Activated CD4-positive, alpha-beta T cell treated with anti-CD3 and anti-CD28 coated beads for 48 hours (primary cell): ENCODE measurements at regions not wholly inside any gene's neighbourhood (a gene's known extent, or its start where the extent isn't known, plus 50 kb on each side); places are given as distances from the start of the nearest gene placed in this dataset.

Source experiments
- DNase-seq: peaks from one replicate; pipeline ENCODE4 v3.0.0-alpha.2; 2020

GRCh38 chr7:21167942-21168341 lies 259.9 kb upstream of the SP4 start:
- DNase-seq, result no peak

- no peak for DNase-seq
These were observed 258.0 kb upstream of the SP4 start for GRCh38 chr7:21169667-21170580.

DNA sequence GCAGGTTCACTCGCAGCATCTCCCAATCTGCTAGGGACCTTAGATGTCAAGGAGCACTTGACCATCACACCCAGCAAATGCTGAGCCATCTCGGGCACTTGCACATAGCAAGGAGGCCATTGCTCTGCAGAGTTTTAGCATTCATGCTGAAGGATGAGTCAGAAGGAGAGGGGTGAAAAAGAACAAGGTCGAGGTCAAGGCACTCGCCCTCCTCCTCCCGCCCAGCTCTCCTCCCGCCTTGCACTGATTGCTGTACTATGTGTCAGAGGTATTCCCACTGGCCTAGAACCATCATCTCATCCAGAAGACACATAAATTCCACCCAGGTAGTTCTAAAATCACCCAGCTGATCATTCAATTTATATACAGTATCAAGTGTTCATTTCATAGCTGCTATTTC lies 255.1 kb upstream of the SP4 start:
- no peak for DNase-seq

GRCh38 chr7:21173436-21173835 lies 254.4 kb upstream of the SP4 start:
- no peak for DNase-seq

DNA sequence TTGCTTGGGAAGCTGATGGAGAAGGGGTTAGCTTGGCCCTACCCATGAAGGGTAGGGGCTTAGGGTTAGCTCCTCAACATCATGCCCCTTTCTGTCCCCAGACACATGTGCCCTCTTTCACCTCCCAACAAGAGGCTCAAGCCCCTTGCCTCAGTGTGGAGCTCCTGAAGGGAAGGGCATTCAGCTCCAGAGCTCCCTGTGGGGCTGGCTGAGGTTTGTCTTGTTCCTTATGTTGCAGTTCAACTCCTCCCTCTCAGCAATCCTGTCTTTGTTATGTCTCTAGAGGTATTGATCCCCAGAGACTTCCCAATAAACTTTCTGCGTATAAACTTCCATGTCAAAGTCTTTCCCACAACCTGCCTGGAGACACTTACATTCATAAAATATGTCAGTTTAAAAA lies 252.2 kb upstream of the SP4 start:
- no peak for DNase-seq

GRCh38 chr7:21184942-21185652 lies 242.8 kb upstream of the SP4 start:
- no peak for DNase-seq

DNA sequence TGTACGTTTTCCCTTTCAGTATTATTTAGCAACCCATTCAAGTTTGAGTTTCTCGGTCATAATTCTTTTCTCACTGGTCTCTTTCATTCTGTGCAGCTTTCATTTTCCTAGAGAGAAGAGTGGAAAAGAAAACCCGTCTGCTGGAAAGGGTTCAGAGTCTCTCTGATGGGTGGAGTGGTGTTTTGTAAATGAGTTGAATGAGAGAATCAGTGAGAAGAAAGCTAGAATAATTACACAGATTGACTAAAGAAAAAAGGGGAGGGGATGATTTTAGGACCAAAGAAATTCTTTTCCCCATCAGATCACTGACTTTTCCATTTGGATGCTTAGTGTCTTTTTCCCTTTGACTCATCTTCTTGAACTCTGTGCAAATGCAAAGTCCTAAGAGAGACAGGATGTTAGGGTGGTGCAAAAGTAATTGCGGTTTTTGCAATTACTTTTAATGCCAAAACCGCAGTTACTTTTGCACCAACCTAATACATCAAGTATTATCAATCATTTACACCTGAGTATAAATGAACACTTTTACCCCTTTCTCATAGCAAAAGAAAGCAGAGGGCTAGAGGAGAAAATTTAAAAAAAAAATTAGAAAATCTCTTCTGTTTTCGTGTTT lies 242.1 kb upstream of the SP4 start:
- no peak for DNase-seq

- no peak for DNase-seq
These were observed 236.4 kb upstream of the SP4 start for GRCh38 chr7:21191321-21192073.

DNA sequence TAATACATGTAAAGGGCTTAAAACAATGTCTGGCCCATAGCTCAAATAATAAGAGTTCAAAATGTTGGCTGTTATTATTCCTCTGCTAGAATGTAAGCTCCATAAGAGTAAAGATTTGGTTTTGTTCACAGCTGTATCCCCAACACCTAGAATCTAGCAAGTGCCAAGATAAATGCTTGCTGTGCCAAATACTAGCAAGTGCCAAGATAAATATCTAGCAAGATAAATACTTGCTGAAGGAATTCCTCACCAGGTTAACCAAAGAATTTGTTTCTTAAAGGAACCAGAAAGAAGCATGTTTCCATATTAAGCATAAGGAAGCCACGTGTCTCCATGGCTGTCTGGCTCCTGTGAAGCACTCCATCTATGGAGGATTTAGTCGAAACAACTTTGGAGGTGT lies 235.2 kb upstream of the SP4 start:
- no peak for DNase-seq

- no peak for DNase-seq
These were observed 234.0 kb upstream of the SP4 start for GRCh38 chr7:21193895-21194294.

DNA sequence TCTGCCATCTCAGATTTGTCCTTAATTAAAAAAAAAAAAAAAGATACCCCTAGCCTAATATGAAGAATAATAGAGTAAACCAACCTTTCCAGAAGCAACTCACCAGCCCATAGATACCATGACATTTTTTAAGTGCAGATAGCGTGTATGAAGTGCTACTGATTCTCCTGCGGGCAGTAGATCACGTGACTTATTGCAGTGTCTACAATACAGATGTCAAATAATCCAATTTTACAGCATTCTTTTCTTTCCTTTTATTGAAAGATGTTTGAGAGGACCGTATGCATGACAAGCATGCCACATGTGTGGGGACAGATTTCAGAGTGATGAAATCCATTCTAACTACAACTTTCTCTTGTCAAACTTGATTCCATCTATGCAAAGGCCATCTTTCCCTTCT lies 232.9 kb upstream of the SP4 start:
- DNase-seq, result no peak

- no peak for DNase-seq
These were observed 229.0 kb upstream of the SP4 start for GRCh38 chr7:21198921-21199320.

GRCh38 chr7:21200503-21200902 lies 227.4 kb upstream of the SP4 start:
- no peak for DNase-seq

DNA sequence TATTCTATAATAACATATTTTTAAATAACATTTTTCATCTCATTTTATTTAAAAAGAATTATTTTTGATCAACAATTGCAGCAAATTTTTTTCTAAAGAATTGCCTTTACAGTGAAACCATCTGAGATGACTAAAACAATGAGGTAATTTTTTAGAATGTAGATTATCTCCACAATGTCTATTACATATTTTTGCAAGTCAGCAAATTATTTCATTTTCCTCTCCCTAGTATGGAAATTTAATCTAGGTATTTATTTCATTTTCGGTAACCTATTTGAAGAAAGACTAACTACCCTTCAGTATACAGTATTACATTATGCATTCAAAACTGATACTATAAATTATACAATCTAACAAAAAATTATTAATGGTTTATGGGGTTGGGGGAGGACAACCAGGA lies 213.2 kb upstream of the SP4 start:
- no peak for DNase-seq

- no peak for DNase-seq
These were observed 212.6 kb upstream of the SP4 start for GRCh38 chr7:21215307-21215706.

DNA sequence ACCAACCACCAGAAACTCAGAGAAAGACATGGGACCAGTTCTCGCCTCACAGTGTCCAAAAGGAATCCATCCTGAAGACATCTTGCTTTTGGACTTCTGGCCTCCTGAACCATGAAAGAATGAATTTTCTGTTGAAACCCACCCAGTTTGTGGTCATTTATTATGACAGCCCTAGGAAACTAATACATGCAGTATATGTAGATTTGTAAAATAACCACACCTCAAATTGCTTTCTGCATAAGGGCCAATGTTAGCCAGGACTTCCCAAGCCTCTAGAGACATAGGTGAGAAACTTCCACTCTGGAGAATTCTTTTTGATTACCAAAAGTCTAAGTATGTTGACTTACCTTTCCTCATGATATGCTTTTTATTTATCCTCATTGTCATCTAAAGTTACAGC lies 210.5 kb upstream of the SP4 start:
- no peak for DNase-seq

GRCh38 chr7:21218155-21218554 lies 209.7 kb upstream of the SP4 start:
- no peak for DNase-seq

- no peak for DNase-seq
These were observed 206.8 kb upstream of the SP4 start for GRCh38 chr7:21221130-21221529.

DNA sequence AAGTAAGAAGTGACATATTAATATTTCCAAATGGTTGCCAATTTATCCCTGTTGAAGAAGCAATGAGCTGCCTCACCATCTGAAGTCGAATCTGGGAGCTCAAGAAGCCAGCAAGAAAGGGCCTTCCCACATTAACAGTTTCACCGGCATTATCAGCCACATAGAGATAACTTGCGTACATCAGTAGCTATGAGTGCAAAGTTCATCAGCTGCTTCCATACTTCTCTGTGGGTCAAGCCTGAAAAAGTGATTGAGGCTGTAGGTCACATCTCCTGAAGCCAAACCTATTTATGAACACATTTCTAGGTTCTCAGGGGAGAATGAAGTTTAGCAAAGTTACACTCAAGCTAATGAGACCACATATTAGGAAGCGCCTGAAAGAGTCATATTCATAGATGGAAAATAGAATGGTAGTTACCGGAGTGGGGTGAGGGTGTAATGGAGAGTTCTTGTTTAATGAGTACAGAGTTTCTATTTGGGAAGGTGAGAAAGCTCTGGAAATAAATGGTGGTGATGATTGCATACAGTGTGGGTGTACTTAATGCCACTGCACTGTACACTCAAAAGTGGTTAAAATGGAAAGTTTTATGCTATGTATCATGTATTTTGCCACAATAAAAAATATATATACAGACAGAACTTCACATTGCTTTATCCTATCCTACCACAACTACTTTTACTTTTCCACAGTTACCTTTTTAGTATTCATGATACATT lies 189.3 kb upstream of the SP4 start:
- DNase-seq, result no peak

- no peak for DNase-seq
These were observed 184.6 kb upstream of the SP4 start for GRCh38 chr7:21243265-21243664.

DNA sequence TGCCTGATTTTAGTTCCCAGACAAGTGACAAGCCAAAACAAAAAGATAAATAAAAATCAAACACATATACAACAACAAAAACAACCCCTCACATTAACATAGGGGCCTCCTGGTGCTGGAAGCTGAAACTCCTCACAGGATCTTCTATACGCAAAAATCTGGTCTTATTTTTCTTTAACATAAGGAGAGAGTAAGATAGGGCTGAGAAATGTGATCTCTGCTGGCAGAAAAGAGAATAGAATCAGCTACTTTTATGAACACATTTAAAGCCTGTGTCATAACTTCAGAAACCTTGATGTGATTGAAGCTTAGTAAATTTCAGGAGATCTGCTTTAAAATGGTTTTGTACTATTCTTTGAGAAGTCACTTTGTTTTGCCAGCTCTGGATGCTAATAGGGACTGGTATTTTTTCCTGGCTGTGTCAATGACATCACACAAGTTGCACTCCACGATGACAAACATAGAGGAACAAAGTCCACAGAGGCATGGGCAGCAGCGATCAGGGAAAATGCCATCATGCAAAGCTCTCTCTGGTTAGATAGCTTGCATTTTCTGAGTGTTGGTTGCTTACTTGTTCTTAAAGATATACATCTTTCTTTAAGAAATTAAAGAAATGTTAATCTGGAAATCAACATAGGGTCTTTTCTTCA lies 176.6 kb upstream of the SP4 start:
- no peak for DNase-seq
